ENCODE measurements at regions not wholly inside any gene's neighbourhood (a gene's known extent, or its start where the extent isn't known, plus 50 kb on each side); places are given as distances from the start of the nearest gene placed in this dataset.

- no peak for TF ChIP-seq STAT1 (IDR thresholded peaks at IDR 0.05; ENCODE audit: unreplicated experiment)
- TF ChIP-seq POLR2AphosphoS5 (IDR thresholded peaks at IDR 0.05; ENCODE audit: low read depth): no peak
- no peak for TF ChIP-seq ZNF114 (CRISPR knock-in tag; IDR thresholded peaks at IDR 0.05)
- no peak for TF ChIP-seq ETS1 (IDR thresholded peaks at IDR 0.05)
Measured at GRCh38 chr7:47092336-47092735, 489.6 kb downstream of the TNS3 start (continued).

DNA sequence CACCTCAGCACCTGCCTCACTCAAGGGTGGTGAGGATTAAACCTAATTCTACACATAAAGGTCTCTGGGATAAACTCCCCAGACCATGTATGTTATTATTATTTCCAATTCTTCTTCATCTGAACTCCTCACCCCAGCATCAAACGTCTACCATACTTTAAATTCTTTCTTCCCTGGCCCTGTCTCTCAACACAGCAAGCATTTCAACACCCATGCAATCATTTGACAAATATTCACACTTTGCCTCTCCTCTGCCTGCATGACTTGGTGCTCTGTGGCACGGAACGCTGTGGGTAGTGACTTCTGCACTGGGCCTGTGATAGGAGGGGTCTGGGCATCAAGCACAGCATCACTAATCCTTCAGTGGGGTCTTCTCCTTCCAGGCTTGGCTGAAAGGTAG lies 490.8 kb downstream of the TNS3 start:
- H3K27me3 ChIP-seq (ENCODE audit: insufficient read depth): no peaks in the 10 kb centered on the region
- H3K4me3 ChIP-seq: no peak overlapping the region
- ATAC-seq: no peak
- H3K4me3 Mint-ChIP-seq: no peak overlapping the region
- no peak for DNase-seq (ENCODE audit: low spot score)
- H3K9me3 Mint-ChIP-seq: no peaks in the 10 kb centered on the region; the same call in 2 of the 3 replicates
- no peaks in the 10 kb centered on the region for H3K36me3 ChIP-seq (ENCODE audit: insufficient read depth)
- H4K20me1 ChIP-seq (replicated peaks; ENCODE audit: insufficient read depth): no peaks in the 10 kb centered on the region
- H3K27ac Mint-ChIP-seq: no peak overlapping the region
- H3K79me2 ChIP-seq (replicated peaks; ENCODE audit: insufficient read depth): no peaks in the 10 kb centered on the region
- H3K4me1 Mint-ChIP-seq: no peaks in the 10 kb centered on the region
- no peaks in the 10 kb centered on the region for H3K36me3 Mint-ChIP-seq (ENCODE audit: low read depth)
- no peak overlapping the region for H3K27ac ChIP-seq (ENCODE audit: low read depth)
- H3K4me2 ChIP-seq: no peak overlapping the region
- H3K27me3 Mint-ChIP-seq (ENCODE audit: insufficient read depth, low read depth, poor library complexity): peaks cover 8% of the 10 kb centered on the region
- no peaks in the 10 kb centered on the region for H3K4me1 ChIP-seq (ENCODE audit: insufficient read depth)
- no peaks in the 10 kb centered on the region for H3F3A ChIP-seq (replicated peaks; ENCODE audit: low read depth)
- H2AFZ ChIP-seq: no peak overlapping the region
- no peak for TF ChIP-seq ZNF462 (CRISPR knock-in tag; IDR thresholded peaks at IDR 0.05)
- no peak for TF ChIP-seq NANOG (IDR thresholded peaks at IDR 0.05; ENCODE audit: borderline replicate concordance)
- TF ChIP-seq ETS1 (IDR thresholded peaks at IDR 0.05): no peak
- TF ChIP-seq ZNF114 (CRISPR knock-in tag; IDR thresholded peaks at IDR 0.05): no peak
- no peak for TF ChIP-seq EZH2phosphoT487 (IDR thresholded peaks at IDR 0.05; ENCODE audit: unreplicated experiment)
- no peak for TF ChIP-seq EZH2 (IDR thresholded peaks at IDR 0.05; ENCODE audit: low read depth, unreplicated experiment)
- TF ChIP-seq, protein P1, sequence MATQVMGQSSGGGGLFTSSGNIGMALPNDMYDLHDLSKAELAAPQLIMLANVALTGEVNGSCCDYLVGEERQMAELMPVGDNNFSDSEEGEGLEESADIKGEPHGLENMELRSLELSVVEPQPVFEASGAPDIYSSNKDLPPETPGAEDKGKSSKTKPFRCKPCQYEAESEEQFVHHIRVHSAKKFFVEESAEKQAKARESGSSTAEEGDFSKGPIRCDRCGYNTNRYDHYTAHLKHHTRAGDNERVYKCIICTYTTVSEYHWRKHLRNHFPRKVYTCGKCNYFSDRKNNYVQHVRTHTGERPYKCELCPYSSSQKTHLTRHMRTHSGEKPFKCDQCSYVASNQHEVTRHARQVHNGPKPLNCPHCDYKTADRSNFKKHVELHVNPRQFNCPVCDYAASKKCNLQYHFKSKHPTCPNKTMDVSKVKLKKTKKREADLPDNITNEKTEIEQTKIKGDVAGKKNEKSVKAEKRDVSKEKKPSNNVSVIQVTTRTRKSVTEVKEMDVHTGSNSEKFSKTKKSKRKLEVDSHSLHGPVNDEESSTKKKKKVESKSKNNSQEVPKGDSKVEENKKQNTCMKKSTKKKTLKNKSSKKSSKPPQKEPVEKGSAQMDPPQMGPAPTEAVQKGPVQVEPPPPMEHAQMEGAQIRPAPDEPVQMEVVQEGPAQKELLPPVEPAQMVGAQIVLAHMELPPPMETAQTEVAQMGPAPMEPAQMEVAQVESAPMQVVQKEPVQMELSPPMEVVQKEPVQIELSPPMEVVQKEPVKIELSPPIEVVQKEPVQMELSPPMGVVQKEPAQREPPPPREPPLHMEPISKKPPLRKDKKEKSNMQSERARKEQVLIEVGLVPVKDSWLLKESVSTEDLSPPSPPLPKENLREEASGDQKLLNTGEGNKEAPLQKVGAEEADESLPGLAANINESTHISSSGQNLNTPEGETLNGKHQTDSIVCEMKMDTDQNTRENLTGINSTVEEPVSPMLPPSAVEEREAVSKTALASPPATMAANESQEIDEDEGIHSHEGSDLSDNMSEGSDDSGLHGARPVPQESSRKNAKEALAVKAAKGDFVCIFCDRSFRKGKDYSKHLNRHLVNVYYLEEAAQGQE (IDR thresholded peaks at IDR 0.05; ENCODE audit: unreplicated experiment): no peak
- TF ChIP-seq STAT1 (IDR thresholded peaks at IDR 0.05; ENCODE audit: unreplicated experiment): no peak
- no peak for TF ChIP-seq CREB1 (CRISPR knock-in tag; IDR thresholded peaks at IDR 0.05; ENCODE audit: low read depth)
- TF ChIP-seq POLR2AphosphoS5 (IDR thresholded peaks at IDR 0.05; ENCODE audit: low read depth): no peak
- no peak for TF ChIP-seq ZNF331 (CRISPR knock-in tag; IDR thresholded peaks at IDR 0.05; ENCODE audit: low read depth)
- no peaks in the 10 kb centered on the region for H3K9me2 ChIP-seq (ENCODE audit: insufficient read depth)
